HCT116 (cell line): ENCODE measurements at regions not wholly inside any gene's neighbourhood (a gene's known extent, or its start where the extent isn't known, plus 50 kb on each side); places are given as distances from the start of the nearest gene placed in this dataset.

ENCODE experiments used
- CBX3 ChIP-seq: IDR thresholded peaks from 2 replicates; pipeline ENCODE4 v1.6.1; 2012; ENCODE audit warnings: low read depth
- CEBPB ChIP-seq: IDR thresholded peaks from 2 replicates; pipeline ENCODE4 v1.6.1; 2012; ENCODE audit warnings: low read depth
- EZH2 ChIP-seq: fragments of 200-600 bp; sonication (generic); IDR thresholded peaks from 2 replicates; pipeline ENCODE4 v1.6.1; 2017; ENCODE audit warnings: antibody characterized with exemption, mixed run types
- EZH2phosphoT487 ChIP-seq: fragments of 200-600 bp; IDR thresholded peaks from 2 replicates; pipeline ENCODE4 v1.6.1; 2018; ENCODE audit warnings: antibody characterized with exemption, borderline replicate concordance
- POLR2A ChIP-seq: IDR thresholded peaks from 2 replicates; pipeline ENCODE4 v1.7.0; 2011; ENCODE audit warnings: borderline replicate concordance; ENCODE audit not compliant: insufficient read depth, insufficient read length; ENCODE audit errors: extremely low read depth
- POLR2AphosphoS5 ChIP-seq: IDR thresholded peaks from 2 replicates; pipeline ENCODE4 v1.6.1; 2011; ENCODE audit warnings: mild to moderate bottlenecking, low read depth, low read length, moderate library complexity
- RAD21 ChIP-seq: IDR thresholded peaks from 2 replicates; pipeline ENCODE4 v1.6.1; 2012; ENCODE audit warnings: low read depth, mild to moderate bottlenecking
- SP1 ChIP-seq: IDR thresholded peaks from 2 replicates; pipeline ENCODE4 v1.6.1; 2012; ENCODE audit warnings: low read depth
- SRF ChIP-seq: IDR thresholded peaks from 2 replicates; pipeline ENCODE4 v1.6.1; 2012; ENCODE audit warnings: low read depth
- YY1 ChIP-seq: IDR thresholded peaks from 2 replicates; pipeline ENCODE4 v1.6.1; 2011; ENCODE audit warnings: low read length, low read depth, moderate library complexity, mild to moderate bottlenecking; ENCODE audit not compliant: insufficient replicate concordance; ENCODE audit errors: extremely low read depth
- ZFX ChIP-seq: fragments of 450-650 bp; IDR thresholded peaks from 2 replicates; pipeline ENCODE4 v1.6.1; 2017
- TF ChIP-seq, protein P1 (sequence below), 3 experiments: fragments of 200-600 bp in 1 of 3; sonication (generic) in 1 of 3; IDR thresholded peaks in 2 of 3; conservative IDR thresholded peaks in 1 of 3; 2 replicates each; pipeline ENCODE4 v1.5.1; 2012 to 2017; ENCODE audit warnings: low read depth in 2 of 3, low read length in 2 of 3, antibody characterized with exemption in 1 of 3, borderline replicate concordance in 1 of 3, control low read depth in 1 of 3, mild to moderate bottlenecking in 1 of 3, mixed read lengths in 1 of 3, mixed run types in 1 of 3, moderate library complexity in 1 of 3; ENCODE audit not compliant: insufficient read depth in 1 of 3

DNA sequence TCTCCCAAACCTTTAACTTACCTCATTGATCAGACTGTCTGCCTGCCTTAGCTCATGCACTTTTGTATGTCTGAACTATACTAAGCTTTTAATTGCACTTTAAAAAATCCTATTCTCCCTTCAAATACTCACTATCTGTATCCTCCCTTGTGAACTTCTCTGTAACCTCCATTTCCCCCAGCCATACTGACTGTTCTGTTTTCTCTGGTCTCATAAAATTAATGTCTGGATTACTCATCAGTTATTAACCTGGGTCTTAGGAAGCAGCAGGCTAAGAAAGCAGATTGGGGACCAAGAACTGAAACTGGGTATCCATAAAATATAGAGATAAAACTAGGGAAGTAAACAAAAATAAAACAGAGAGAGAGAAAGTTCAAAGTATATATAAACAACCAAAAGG, 469.3 kb upstream of the MAN1A1 start:
- TF ChIP-seq, protein P1, sequence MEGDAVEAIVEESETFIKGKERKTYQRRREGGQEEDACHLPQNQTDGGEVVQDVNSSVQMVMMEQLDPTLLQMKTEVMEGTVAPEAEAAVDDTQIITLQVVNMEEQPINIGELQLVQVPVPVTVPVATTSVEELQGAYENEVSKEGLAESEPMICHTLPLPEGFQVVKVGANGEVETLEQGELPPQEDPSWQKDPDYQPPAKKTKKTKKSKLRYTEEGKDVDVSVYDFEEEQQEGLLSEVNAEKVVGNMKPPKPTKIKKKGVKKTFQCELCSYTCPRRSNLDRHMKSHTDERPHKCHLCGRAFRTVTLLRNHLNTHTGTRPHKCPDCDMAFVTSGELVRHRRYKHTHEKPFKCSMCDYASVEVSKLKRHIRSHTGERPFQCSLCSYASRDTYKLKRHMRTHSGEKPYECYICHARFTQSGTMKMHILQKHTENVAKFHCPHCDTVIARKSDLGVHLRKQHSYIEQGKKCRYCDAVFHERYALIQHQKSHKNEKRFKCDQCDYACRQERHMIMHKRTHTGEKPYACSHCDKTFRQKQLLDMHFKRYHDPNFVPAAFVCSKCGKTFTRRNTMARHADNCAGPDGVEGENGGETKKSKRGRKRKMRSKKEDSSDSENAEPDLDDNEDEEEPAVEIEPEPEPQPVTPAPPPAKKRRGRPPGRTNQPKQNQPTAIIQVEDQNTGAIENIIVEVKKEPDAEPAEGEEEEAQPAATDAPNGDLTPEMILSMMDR (IDR thresholded peaks at IDR 0.05 in 2 of 3, conservative IDR thresholded peaks at IDR 0.05 in 1 of 3; ENCODE audit: borderline replicate concordance in 1 of 3, insufficient read depth in 1 of 3, low read depth in 2 of 3, low read length in 2 of 3) = no peak
- TF ChIP-seq RAD21 (no peak), POLR2A (no peak), EZH2phosphoT487 (no peak), CEBPB (no peak), ZFX (no peak), CBX3 (no peak), SRF (no peak), EZH2 (no peak), SP1 (no peak), YY1 (no peak), POLR2AphosphoS5 (no peak)
